ENCODE measurements at regions not wholly inside any gene's neighbourhood (a gene's known extent, or its start where the extent isn't known, plus 50 kb on each side); places are given as distances from the start of the nearest gene placed in this dataset.

GRCh38 chr12:5258498-5258897 is 173.4 kb upstream of the NTF3 start:
- H3K4me1 ChIP-seq (ENCODE audit: insufficient read depth) = peaks cover 39% of the 10 kb centered on the region
- H3K36me3 ChIP-seq (replicated peaks; ENCODE audit: insufficient read depth, low read depth) = no peaks in the 10 kb centered on the region
- no peak overlapping the region for H2AFZ ChIP-seq

GRCh38 chr12:5258926-5259325 is 173.0 kb upstream of the NTF3 start:
- H3K27me3 ChIP-seq = no peaks in the 10 kb centered on the region
- peaks cover 39% of the 10 kb centered on the region for H3K4me1 ChIP-seq (ENCODE audit: insufficient read depth)
- no peak for DNase-seq (ENCODE audit: low spot score)
- H3K27ac ChIP-seq = peak overlapping the region; percentile 87
- H3K36me3 ChIP-seq (replicated peaks; ENCODE audit: insufficient read depth, low read depth) = no peaks in the 10 kb centered on the region
- 82% methylated on average over 6 of the region's 6 CpGs for WGBS (ENCODE audit: low lambda C conversion rate, missing lambda C conversion rate)
- no peaks in the 10 kb centered on the region for H3K79me2 ChIP-seq
- TF ChIP-seq, protein P1, sequence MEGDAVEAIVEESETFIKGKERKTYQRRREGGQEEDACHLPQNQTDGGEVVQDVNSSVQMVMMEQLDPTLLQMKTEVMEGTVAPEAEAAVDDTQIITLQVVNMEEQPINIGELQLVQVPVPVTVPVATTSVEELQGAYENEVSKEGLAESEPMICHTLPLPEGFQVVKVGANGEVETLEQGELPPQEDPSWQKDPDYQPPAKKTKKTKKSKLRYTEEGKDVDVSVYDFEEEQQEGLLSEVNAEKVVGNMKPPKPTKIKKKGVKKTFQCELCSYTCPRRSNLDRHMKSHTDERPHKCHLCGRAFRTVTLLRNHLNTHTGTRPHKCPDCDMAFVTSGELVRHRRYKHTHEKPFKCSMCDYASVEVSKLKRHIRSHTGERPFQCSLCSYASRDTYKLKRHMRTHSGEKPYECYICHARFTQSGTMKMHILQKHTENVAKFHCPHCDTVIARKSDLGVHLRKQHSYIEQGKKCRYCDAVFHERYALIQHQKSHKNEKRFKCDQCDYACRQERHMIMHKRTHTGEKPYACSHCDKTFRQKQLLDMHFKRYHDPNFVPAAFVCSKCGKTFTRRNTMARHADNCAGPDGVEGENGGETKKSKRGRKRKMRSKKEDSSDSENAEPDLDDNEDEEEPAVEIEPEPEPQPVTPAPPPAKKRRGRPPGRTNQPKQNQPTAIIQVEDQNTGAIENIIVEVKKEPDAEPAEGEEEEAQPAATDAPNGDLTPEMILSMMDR (IDR thresholded peaks at IDR 0.05; ENCODE audit: poor library complexity) = no peak
- TF ChIP-seq EZH2phosphoT487 (IDR thresholded peaks at IDR 0.05; ENCODE audit: low read depth, severe bottlenecking, unreplicated experiment) = no peak
- TF ChIP-seq EZH2 (IDR thresholded peaks at IDR 0.05; ENCODE audit: borderline replicate concordance) = no peak
- no peaks in the 10 kb centered on the region for H4K20me1 ChIP-seq (ENCODE audit: insufficient read depth, poor library complexity, severe bottlenecking)
- no peaks in the 10 kb centered on the region for H3K9me2 ChIP-seq (replicated peaks; ENCODE audit: insufficient read depth)
- H2AFZ ChIP-seq = no peak overlapping the region
- no peaks in the 10 kb centered on the region for H3K9me3 ChIP-seq (ENCODE audit: low read depth)
- no peak overlapping the region for H3K4me3 ChIP-seq
- no peak overlapping the region for H3K4me2 ChIP-seq

More at GRCh38 chr12:5258498-5258897, 173.4 kb upstream of the NTF3 start:
- H3K9me2 ChIP-seq (replicated peaks; ENCODE audit: insufficient read depth) = no peaks in the 10 kb centered on the region
- TF ChIP-seq EZH2phosphoT487 (IDR thresholded peaks at IDR 0.05; ENCODE audit: low read depth, severe bottlenecking, unreplicated experiment) (no peak), EZH2 (IDR thresholded peaks at IDR 0.05; ENCODE audit: borderline replicate concordance) (no peak)
- TF ChIP-seq, protein P1 (IDR thresholded peaks at IDR 0.05; ENCODE audit: poor library complexity) = no peak
- no peaks in the 10 kb centered on the region for H3K27me3 ChIP-seq
- WGBS (ENCODE audit: low lambda C conversion rate, missing lambda C conversion rate) = 75% methylated on average over 3 of the region's 3 CpGs
- no peaks in the 10 kb centered on the region for H3K9me3 ChIP-seq (ENCODE audit: low read depth)
- no peak overlapping the region for H3K4me2 ChIP-seq
- DNase-seq (ENCODE audit: low spot score) = peak; percentile 30
- H3K79me2 ChIP-seq = no peaks in the 10 kb centered on the region
- H3K27ac ChIP-seq = peak overlapping the region; percentile 87
- no peak overlapping the region for H3K4me3 ChIP-seq
- no peaks in the 10 kb centered on the region for H4K20me1 ChIP-seq (ENCODE audit: insufficient read depth, poor library complexity, severe bottlenecking)

- H3K9me2 ChIP-seq (replicated peaks; ENCODE audit: insufficient read depth) = no peaks in the 10 kb centered on the region
- WGBS (ENCODE audit: low lambda C conversion rate, missing lambda C conversion rate) = 62% methylated on average over 4 of the region's 4 CpGs
- TF ChIP-seq EZH2 (IDR thresholded peaks at IDR 0.05; ENCODE audit: borderline replicate concordance) = no peak
- no peak for TF ChIP-seq EZH2phosphoT487 (IDR thresholded peaks at IDR 0.05; ENCODE audit: low read depth, severe bottlenecking, unreplicated experiment)
- TF ChIP-seq, protein P1 (IDR thresholded peaks at IDR 0.05; ENCODE audit: poor library complexity) = no peak
- H3K36me3 ChIP-seq (replicated peaks; ENCODE audit: insufficient read depth, low read depth) = no peaks in the 10 kb centered on the region
- H3K27me3 ChIP-seq = no peaks in the 10 kb centered on the region
- no peak overlapping the region for H2AFZ ChIP-seq
- no peak for DNase-seq (ENCODE audit: low spot score)
- H3K27ac ChIP-seq = peak overlapping the region; percentile 87
- H3K79me2 ChIP-seq = no peaks in the 10 kb centered on the region
- H4K20me1 ChIP-seq (ENCODE audit: insufficient read depth, poor library complexity, severe bottlenecking) = no peaks in the 10 kb centered on the region
- peak overlapping the region; percentile 30 for H3K4me2 ChIP-seq
- H3K9me3 ChIP-seq (ENCODE audit: low read depth) = no peaks in the 10 kb centered on the region
- H3K4me1 ChIP-seq (ENCODE audit: insufficient read depth) = peaks cover 39% of the 10 kb centered on the region
- H3K4me3 ChIP-seq = no peak overlapping the region
Measured at GRCh38 chr12:5259523-5259922, 172.4 kb upstream of the NTF3 start.

DNA sequence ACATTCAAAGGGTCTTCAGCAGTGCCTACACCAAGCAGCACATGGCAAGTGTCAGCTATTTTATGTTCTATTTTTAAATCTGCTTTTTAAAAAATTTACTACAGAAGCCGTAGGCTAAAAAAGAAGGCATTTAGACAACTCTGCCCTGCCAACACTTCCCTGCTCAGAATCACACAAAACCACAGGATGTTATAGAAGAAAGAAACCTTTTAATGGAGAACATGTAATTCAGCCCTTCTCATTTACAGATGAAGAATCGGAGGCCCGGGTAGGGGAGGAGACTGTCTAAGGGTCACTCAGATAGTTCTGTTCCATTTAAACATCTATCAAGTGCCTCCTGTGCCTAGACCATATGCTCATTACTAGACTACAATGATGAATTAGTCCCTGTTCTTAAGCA is 171.8 kb upstream of the NTF3 start:
- peak overlapping the region; percentile 87 for H3K27ac ChIP-seq
- H3K4me3 ChIP-seq = no peak overlapping the region

More for the DNA sequence above, 171.8 kb upstream of the NTF3 start:
- H3K4me2 ChIP-seq = peak overlapping the region; percentile 30
- no peaks in the 10 kb centered on the region for H3K27me3 ChIP-seq
- no peaks in the 10 kb centered on the region for H3K9me3 ChIP-seq (ENCODE audit: low read depth)
- H3K4me1 ChIP-seq (ENCODE audit: insufficient read depth) = peaks cover 39% of the 10 kb centered on the region
- H4K20me1 ChIP-seq (ENCODE audit: insufficient read depth, poor library complexity, severe bottlenecking) = no peaks in the 10 kb centered on the region
- no peaks in the 10 kb centered on the region for H3K79me2 ChIP-seq
- TF ChIP-seq EZH2 (IDR thresholded peaks at IDR 0.05; ENCODE audit: borderline replicate concordance) (no peak), EZH2phosphoT487 (IDR thresholded peaks at IDR 0.05; ENCODE audit: low read depth, severe bottlenecking, unreplicated experiment) (no peak)
- TF ChIP-seq, protein P1 (IDR thresholded peaks at IDR 0.05; ENCODE audit: poor library complexity) = no peak
- WGBS (ENCODE audit: low lambda C conversion rate, missing lambda C conversion rate) = 62% methylated on average over 3 of the region's 3 CpGs
- H3K36me3 ChIP-seq (replicated peaks; ENCODE audit: insufficient read depth, low read depth) = no peaks in the 10 kb centered on the region
- H2AFZ ChIP-seq = no peak overlapping the region
- no peak for DNase-seq (ENCODE audit: low spot score)
- H3K9me2 ChIP-seq (replicated peaks; ENCODE audit: insufficient read depth) = no peaks in the 10 kb centered on the region
